Stimulated activated CD4-positive, alpha-beta T cell treated with anti-CD3 and anti-CD28 coated beads, Interleukin-12 subunit alpha, Interleukin-12 subunit beta, amount 100 ng/mL, for 24 hours (primary cell): ENCODE measurements at regions not wholly inside any gene's neighbourhood (a gene's known extent, or its start where the extent isn't known, plus 50 kb on each side); places are given as distances from the start of the nearest gene placed in this dataset.
"Not testable (repeated sequence)": the region's sequence is repeated elsewhere in the genome, so short reads cannot be mapped to it uniquely, and the experiment has no call there.

Source experiments
- DNase-seq, 2 experiments: peaks; one replicate each; pipeline ENCODE4 v3.0.0-alpha.2; 2020; ENCODE audit warnings: low read depth in 2 of 2

- DNase-seq, result no peak
Measured at GRCh38 chr2:21841341-21841740, 717.6 kb downstream of the TDRD15 start.

DNA sequence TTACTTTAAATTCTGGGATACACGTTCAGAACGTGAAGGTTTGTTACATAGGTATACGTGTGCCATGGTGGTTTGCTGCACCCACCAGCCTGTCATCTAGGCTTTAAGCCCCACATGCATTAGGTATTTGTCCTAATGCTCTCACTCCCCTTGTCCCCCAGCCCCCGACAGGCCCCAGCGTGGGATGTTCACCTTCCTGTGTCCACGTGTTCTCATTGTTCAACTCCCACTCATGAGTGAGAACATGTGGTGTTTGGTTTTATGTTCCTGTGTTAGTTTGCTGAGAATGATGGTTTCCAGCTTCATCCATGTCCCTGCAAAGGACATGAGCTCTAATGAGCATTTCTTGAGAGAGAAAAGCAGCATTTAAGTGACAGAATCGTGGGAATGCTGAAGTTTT, 726.6 kb downstream of the TDRD15 start:
- not testable (repeated sequence) for DNase-seq

- DNase-seq, result no peak
Measured at GRCh38 chr2:21854938-21855337, 731.2 kb downstream of the TDRD15 start.

GRCh38 chr2:21856708-21857107, 732.9 kb downstream of the TDRD15 start:
- DNase-seq, result no peak

- DNase-seq, result no peak
Measured at GRCh38 chr2:21860907-21861306, 737.1 kb downstream of the TDRD15 start.

- DNase-seq, result no peak
Measured at GRCh38 chr2:21866316-21866715, 742.5 kb downstream of the TDRD15 start.

DNA sequence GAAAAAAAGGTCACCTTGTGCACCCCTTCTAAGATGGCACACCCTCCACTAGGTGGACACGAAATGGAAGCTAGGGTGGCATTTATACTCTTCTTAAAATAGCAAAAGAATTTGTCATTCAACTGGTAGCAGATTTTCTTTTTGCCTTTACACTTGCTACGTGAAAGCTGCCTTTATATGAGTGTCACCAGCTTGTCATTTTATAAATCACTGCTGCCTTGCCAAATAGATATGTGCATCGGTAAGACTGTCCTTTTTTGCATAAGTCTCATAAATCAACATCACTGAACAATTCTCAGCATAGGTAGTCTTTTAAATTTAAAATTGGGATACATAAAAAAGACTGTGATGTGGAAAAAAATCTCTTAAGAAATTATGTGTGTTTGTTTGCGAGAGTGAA, 764.1 kb downstream of the TDRD15 start:
- no peak for DNase-seq

DNA sequence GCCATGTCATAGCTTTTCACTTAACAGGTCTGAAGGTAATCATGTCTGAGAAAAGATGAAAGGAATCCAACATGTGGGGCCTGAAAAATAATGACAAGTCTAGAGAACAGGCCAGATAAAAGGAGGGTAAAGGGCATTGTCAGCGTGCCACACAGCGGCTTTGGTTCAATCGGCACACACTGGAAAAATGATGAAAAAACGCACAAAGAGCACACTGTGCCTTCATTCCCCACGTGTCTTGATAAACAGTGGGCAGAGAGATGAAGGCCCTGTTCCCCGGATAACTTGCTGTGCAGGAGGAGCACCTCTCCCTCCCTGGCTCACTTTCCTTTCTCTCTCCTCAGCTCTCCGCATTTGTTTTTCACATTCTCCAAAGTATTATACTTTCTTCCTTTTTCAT, 766.3 kb downstream of the TDRD15 start:
- DNase-seq, result no peak

GRCh38 chr2:21890716-21891115, 766.9 kb downstream of the TDRD15 start:
- no peak for DNase-seq

- no peak for DNase-seq
Measured at GRCh38 chr2:21891191-21891590, 767.4 kb downstream of the TDRD15 start.

- no peak for DNase-seq
Measured at GRCh38 chr2:21892140-21892539, 768.4 kb downstream of the TDRD15 start.

- DNase-seq, result no peak
Measured at GRCh38 chr2:21895200-21895599, 771.4 kb downstream of the TDRD15 start.

GRCh38 chr2:21908712-21909380, 785.1 kb downstream of the TDRD15 start:
- DNase-seq, result not testable (repeated sequence)

- no peak for DNase-seq
Measured at GRCh38 chr2:21910832-21911507, 787.2 kb downstream of the TDRD15 start.

GRCh38 chr2:21912405-21912804, 788.6 kb downstream of the TDRD15 start:
- DNase-seq, result no peak

DNA sequence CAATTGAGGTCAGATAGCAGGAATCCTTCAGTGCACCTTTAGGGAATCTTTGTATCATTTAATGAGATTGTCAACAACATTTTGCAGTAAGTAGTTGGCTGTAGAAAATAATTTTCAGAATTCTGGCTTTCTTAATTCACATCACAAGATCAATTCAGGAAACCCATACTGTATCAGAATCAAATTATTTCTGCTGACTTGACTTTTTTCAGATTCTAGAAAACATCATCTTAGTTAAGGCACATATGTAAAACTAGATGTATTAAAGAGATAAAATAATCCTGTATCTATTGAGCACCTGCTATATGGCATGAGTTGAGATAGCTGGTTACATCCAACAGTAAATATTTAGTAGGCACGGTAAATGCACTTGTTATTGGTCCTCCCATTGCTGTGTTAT, 791.4 kb downstream of the TDRD15 start:
- DNase-seq, result no peak

DNA sequence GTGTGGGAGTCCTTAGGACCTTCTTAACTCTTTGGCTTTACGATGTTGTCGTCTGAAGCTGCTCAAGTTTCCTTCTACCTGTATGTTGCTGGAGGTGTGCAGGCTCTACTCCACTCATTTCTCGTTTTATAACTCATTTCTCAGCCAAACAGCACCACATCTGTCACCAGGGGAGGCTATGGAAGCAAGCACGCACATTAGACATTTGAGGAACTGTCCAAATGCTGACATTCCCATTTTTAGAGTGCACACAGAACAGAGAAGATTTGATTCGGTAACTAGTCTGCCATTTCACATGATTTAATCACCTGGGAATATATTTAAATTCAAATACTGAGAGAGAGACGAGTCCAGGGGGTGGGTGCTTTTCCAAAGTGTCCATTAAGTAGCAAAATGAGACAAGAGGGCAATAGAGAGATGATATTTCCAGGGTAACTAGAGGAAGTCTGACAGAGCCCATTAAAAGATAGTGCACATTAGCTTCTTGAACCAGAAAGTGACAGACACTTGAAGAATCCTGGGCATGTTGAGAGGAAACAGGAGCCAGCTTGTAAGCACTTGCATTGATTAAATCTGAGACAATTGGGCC, 793.3 kb downstream of the TDRD15 start:
- DNase-seq, result no peak

- DNase-seq, result no peak
Measured at GRCh38 chr2:21920721-21921120, 797.0 kb downstream of the TDRD15 start.

GRCh38 chr2:21924640-21925285, 801.0 kb downstream of the TDRD15 start:
- no peak for DNase-seq

- DNase-seq, result no peak
Measured at GRCh38 chr2:21928292-21928691, 804.5 kb downstream of the TDRD15 start.

DNA sequence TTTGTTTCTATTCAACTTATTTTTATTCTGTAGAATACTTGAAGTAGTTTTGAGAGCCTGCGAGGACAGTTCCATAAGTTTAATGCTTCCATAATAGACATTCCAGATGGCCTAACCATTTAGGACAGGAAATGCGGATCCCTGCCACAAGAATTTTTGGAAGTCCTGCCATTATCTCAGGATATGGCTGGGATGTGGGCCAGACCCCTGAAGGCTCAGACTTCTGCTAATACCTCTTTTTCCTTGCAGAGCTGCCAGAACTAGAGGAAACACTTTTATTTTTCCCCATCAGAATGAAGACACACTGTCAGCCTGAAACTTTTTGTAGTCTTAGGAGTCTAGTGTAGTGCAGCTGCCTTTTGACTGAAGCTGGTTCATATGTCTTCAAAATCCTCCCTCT, 806.5 kb downstream of the TDRD15 start:
- no peak for DNase-seq

GRCh38 chr2:21939967-21940366, 816.2 kb downstream of the TDRD15 start:
- no peak for DNase-seq

- DNase-seq, result no peak
Measured at GRCh38 chr2:21944536-21944935, 820.8 kb downstream of the TDRD15 start.
